Left ventricle myocardium superior (tissue), 1 donor: ENCODE measurements at regions not wholly inside any gene's neighbourhood (a gene's known extent, or its start where the extent isn't known, plus 50 kb on each side); places are given as distances from the start of the nearest gene placed in this dataset.

Experiments used
- ATAC-seq: fragments of 200-7000 bp; cut with Tn5 transposase; one replicate; pipeline ENCODE4 v1.9.1; 2020; ENCODE audit warnings: mild to moderate bottlenecking, moderate library complexity
- DNase-seq: peaks from one replicate; pipeline ENCODE4 v3.0.0-alpha.2; 2020
- intact Hi-C: fragments of 100-400 bp; cut with micrococcal nuclease; formaldehyde crosslinking; loops from one replicate; pipeline ENCODE4 v1.11.0; 2022
- donor health status: DM: no; HTN: yes; CAD: no; lungs with severe emphysema.

DNA sequence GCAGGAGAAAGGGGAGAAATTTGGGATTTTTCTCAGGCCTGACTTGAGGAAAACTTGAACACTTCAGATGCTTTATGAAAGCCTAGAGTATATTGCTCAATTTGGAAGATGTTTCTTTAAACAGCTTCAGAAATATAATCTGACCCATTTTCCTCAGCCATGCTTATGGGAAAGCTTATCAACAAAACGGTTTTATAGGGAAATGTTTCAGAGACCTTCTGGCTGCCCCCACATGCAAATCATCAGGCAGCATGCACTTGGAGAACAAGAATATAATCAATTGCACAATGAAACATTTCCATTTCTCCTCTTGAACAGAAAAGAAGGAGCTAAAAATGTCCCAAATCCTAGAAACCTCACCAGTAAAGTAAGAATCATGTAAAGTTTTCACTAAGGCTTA, 411.2 kb upstream of the ETAA1 start:
- ATAC-seq (no peak), DNase-seq (no peak)
- intact Hi-C loops = no loop called here

DNA sequence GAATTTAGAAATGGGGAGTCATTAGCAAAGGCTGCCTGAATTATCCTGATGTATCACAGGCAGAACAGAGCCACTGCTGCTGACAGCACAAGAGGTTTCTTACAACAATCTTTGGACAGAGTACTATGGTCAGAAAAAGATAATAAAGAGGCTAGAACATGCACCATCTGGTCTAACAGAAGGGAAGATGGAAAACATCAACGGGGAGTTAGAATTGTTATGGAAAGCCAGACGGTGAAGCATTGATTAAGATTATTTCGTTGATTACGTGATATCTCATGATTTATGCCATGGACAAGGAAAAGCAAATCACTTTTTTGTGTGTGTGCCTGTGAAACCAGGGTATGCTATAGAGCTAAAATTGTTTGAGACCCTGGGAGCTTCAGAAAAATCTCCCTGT, 409.4 kb upstream of the ETAA1 start:
- ATAC-seq (no peak), DNase-seq (no peak)
- intact Hi-C loops = no loop called here

DNA sequence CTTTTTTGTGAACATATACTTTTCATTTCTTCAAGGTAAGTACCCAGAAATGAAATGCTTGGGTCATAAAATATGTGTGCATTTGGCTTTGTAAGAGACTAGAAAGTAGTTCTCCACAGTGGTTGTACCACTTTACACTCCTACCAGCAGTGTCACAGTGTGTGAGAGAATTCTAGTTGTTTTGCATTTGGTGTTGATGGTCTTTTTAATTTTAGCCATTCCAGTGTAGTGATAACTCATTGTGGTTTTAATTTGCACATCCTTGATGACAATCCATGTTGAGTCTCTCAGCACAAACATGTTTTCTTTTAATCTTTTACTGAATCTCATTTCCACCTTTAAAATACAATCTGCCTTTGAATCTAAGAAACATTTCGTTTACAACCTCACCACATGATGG, 402.5 kb upstream of the ETAA1 start:
- intact Hi-C loops = no loop called here
- DNase-seq = no peak
- no peak for ATAC-seq

DNA sequence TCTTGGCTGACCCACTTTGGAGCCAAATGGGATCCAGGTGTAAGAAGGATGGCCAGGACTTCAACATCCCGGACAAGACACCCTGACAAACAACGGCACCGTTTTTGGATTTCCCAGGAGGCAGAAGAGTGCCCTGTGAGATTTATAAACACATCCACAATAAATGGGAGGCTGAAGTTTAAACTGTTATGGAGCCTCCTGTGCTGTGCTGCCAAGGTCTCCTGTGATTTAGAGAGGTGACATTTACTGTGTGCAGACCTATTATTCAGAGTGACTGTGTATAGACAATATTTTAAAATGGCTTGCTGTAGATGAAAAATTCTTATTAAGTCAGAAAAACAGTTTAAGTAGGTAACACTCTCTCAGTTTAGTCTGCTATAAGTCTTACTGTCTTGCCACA, 401.5 kb upstream of the ETAA1 start:
- intact Hi-C loops = no loop called here

DNA sequence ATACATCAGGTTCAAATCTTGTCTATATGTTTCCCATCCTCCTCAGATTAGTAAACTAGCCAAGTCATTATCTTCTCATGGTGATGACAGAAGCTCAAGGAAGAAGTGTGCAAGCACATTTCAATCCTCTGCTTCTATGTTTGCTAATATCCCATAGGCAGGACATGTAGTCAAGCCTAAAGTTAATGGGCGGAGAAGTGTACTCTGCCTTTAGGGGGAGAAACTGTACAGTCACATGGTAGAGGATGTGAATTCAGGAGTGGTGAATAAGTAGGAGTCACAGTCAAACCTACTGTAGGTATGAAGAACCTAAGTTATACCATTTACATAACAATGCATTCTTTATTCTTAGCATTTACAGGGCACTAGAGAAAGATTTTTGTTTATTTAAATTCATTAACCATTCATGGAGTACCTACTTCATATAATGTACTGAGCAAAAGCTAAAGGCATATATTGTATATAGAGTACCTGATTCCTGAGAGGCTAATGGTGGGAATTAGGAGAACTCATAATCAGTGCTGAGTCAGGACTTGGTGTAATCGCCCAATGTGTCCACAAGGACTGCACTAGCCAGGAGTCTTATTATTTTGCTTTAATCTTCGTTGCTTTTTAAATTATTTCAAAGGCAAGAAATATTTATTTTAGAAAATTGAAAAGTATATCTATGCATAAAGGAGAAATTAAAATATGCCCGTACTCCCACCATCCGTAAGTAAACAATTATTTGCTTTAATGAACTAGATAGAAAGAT, 394.3 kb upstream of the ETAA1 start:
- no peak for ATAC-seq
- DNase-seq = no peak
- intact Hi-C loops = no loop called here

More for the DNA sequence above, 401.5 kb upstream of the ETAA1 start:
- ATAC-seq = no peak
- no peak for DNase-seq

DNA sequence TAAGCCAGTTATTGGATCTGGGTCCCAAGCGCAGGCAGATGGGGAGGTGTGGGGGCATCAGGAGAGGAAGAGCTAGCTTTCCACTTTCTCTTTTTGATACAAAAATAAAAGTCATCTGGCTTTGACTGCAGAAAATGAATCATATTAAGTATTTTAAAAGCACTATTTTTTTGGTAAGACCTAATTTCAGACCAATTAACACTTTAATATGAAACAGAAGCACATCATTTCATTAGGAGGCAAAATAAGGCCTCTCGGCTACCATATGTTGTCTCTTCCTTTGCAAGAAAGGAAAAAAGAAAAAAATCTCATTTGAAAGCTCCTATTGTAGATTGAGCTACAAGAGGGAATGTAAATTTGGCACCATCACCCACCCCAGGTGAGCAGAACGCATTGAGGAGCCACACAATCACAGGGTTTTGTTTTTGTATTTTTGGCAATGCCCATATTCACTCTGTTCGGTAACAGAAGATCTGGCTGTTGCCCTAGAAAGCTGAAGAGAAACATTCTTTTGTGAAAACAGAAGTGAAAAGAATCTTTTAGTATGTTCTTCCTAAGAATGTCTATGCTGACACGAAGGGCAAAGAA, 390.7 kb upstream of the ETAA1 start:
- ATAC-seq = no peak
- intact Hi-C loops = no loop called here
- DNase-seq = no peak

DNA sequence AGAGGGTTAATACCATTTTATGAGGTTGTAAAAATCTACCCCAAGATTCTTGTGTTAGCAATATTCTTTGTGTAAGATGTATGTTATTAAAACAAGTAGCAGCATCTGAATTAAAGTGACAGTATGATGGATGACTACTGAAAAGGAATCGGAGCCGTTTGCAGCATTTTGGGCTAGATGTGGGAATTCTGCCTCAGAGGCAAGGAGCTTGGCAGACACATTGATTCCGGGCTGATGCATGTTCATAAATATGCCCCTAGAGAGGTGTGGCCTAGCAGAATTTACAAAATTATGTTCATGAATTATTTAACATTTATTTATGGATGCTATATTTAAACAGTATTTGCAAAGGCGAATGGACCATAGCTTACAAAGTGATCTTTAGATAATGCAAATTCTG, 389.0 kb upstream of the ETAA1 start:
- DNase-seq (no peak), ATAC-seq (no peak)
- intact Hi-C loops = no loop called here

DNA sequence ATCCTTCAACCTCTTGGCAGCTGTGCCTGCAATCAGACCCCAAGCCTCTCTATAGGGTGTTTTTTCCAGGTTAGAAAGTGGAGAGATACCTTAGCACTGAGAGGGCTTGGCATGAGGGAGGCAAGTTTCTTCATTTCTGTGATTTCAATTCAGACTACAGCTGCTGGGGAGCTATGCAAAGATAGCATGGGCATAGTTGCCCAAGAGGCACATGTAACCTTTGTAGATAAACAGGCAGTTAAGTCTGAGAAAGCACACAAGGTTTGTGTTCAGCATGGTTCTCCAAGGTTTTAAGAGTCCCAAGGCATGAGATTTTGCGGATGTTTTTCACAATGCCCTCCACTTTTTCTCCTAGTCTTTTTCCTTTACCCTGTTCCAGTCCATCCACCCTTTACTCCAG, 385.0 kb upstream of the ETAA1 start:
- ATAC-seq = no peak
- DNase-seq = no peak
- intact Hi-C loops = no loop called here

DNA sequence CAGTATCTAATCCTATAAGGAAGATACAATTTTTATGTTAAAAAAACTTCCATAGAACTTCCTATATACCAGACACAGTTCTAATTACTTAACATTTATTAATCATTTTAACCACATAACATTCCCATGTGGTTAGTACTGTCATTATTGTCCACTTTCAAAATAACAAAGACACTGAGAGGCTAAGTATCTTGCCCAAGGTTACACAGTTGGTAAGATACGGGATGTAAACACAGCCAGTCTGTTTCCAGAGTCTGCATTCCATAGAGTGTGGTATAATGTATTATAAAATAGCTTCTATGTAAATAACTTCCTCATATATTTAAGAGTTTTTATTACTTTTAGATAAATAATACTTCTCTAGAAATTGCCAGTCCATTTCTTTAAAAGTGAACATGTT, 383.3 kb upstream of the ETAA1 start:
- no peak for ATAC-seq
- no peak for DNase-seq
- intact Hi-C loops = no loop called here

DNA sequence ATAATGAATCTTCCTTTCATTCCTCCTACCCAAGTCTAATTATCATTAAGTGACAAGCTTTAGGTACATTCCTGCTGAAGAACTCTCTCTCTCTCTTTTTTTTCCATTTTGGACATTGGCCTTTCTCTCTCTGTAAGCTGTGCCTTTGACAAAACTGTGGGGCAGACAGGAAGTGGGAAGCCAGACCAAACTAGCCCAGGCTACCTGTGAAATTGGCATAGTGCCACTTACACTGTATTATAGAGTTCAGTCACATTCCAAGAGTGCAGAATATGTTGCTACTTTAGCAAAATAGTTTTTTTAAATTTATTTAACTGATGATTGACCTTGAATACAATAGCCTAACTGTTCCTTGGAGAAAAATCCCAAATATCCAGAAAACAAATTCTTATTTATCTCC, 381.5 kb upstream of the ETAA1 start:
- no peak for ATAC-seq
- no peak for DNase-seq
- intact Hi-C loops = no loop called here

DNA sequence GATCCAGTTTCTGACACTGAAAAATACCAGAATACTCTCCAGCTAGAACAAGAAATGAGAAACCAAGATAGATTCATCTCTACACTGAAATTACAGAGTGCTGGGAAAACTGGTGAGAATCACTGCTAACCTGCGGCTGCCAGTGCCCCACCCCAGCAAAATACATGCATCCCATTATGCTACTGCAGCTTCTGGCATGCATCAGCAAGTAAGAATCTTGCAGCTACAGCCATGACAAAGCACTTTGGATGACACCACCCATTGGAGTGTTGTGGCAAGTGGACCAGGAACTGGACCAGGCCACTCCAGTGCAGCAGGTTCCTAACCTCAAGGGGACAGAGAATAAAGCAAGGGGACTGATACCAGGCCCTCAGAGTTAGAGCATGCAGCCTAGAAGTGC, 378.8 kb upstream of the ETAA1 start:
- intact Hi-C loops = no loop called here
- ATAC-seq (no peak), DNase-seq (no peak)

DNA sequence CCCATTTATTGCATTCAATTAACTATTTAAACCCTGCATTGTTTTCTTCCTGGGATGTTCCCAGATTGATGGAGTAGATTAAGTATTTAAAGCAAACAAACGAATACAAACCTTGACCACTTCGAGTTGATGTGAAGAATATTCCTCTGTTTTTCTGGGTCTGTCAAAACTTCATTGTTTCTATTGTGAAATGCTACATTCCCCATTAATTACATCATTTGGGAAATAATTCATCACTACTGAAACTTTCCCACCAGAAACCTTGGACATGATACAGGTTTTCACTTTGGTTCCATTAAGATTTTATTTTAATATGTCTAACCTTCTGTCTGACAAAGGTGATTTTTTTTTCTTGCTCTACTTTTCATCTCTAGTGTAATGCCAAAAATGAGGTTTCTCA, 365.1 kb upstream of the ETAA1 start:
- intact Hi-C loops = no loop called here

DNA sequence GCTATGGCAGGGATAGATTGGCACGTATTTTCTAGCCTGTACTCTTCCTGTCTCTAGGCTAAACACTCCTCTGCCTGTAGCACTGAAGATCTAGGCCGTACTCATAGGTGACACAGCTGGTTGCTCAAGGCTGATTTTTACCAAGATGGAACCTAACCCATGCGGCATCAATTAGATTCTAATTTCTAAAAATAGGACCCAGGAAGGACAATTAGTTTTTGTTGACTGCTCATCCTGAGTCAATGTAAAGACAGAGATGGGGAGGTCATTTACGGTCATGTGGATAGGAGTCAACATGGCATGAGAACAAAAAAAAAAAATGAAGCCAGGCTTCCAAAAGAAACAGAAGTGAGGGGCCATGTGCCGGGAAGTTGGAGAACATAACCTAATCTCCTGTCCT, 360.7 kb upstream of the ETAA1 start:
- intact Hi-C loops = no loop called here
- no peak for DNase-seq
- ATAC-seq = no peak

More for the DNA sequence above, 365.1 kb upstream of the ETAA1 start:
- no peak for DNase-seq
- no peak for ATAC-seq

DNA sequence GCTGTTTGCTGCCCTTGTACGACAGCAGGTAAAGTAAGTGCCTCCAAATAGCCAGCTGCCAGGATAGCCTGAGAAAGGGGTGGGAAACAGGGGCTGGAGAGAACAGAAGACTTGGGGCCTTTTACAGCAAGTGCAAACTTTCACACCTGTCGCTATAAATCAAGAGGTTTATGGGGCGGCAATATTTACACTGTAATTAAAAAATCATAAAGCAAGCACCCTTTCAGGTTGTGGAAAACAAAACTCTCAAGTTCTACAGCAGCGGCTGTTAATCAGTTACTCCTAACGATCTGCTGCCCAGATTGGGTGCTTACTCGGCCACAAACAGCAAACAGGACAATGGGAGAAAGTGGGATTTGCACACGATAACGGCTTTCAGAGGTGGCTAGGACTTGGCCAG, 359.5 kb upstream of the ETAA1 start:
- DNase-seq (no peak), ATAC-seq (no peak)
- intact Hi-C loops = no loop called here

DNA sequence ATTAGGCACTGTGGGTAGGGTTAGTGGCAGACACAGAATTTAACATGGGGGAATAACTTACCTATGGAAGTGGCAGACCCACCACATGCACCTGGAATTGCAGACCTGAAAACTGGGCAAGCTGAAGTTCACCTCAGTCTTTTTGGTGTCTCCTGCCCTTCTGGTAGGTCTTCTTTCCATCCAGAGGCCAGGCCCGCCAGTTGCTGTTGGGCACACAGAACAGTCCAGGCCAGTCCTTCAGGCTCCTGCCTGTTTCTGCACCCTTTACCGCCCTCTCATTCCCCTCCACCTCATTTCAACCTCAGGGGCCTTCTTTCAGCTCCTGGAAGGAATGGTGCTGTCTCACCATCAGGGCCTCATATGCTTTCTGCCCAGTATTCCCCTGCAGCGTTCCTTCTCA, 358.9 kb upstream of the ETAA1 start:
- ATAC-seq (no peak), DNase-seq (no peak)
- intact Hi-C loops = no loop called here

DNA sequence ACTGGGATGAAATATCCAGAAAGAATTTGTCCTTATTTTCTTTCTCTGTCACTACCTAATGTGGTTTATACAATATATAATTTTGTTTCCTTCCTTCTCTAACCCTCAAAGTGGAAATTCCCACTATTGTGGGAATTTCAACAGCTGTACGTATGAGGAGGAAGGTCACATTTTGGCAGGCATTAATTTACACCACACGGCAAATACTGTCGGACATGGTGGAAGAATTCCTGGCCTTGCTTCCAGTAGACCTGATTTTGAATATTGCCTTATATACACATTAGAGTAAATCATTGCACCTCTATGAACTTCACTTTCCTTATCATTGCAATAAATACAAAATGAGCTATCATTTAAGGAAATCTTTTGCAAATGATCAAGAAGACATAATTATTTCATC, 358.1 kb upstream of the ETAA1 start:
- intact Hi-C loops = no loop called here
- ATAC-seq (no peak), DNase-seq (no peak)

DNA sequence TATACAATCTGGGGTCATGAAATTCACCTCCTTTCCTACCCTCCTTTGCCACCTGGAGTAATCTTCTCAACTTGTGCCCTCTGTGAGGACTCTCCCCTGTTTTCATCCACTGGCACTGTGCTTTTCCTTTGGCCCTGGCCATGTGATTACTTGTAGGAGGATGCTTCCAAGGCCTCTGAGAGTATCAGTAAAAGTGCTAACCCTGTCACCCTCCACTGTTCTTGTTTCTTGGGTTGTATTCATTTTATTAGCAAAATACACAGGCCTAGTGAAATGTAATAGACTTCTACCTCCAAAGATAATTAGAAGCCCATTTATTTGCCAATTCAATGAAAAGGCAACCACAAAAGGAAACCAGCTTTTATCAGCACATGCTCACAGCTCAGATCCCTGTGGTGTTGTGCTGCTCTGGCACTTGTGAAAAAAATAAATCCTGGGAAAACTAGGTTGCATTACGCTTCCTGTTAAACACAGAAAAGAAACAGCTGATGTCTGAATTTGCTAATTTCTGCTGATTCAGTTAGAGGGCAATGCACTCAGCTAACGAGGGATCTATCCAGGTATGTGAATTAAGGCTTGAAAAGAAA, 357.5 kb upstream of the ETAA1 start:
- no peak for DNase-seq
- intact Hi-C loops = no loop called here

DNA sequence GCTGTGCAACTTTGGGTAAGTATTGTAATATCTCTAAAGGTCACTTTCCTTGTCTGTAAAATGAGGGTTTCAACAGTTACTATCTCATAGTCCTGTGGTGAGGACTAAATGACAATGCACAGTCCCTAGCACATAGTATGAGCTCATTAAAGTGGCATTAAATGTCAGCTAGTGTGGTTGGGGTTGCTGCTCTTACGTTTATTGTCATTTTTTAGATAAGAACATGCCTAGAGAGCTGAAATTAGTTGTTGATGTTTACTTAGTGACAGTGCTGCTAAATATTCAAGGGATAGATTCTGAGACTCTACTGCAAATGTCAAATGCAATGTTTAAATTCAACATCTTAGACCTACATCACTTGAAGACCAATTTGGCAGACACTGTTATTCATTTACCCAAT, 356.1 kb upstream of the ETAA1 start:
- no peak for ATAC-seq

More for the DNA sequence above, 357.5 kb upstream of the ETAA1 start:
- ATAC-seq = no peak

DNA sequence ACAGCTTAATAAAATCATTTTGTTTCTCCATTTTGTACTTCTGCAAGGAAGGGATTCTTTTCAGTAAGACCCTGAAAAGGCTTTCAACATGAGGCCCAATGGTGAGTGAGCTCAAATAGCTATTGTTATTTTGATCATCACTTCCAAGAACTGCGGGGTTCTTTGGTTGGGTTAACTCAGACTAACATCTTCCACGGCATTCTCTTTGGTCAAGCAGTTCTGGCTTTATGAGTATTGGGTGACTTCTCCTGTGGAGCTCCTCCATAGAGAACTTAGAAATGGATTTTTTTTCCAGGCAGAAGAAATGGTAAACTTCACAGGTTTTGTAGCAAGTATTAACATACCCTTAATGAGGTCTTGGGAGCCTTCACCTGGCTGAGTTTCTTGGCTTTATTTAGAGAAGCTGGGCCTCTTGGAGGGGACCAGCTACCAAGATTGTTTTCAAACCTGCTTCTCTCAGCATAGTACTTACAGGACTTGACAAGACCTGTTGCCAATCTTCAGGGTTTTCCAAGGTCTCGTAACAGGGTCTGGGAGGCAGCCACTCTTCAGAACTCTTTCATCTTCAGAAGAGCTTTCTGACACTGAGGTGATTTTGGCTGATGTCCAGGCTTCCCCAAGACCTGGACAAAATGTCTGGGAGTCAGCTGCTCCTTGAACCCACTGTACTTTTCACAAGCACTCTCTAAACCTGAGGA, 353.2 kb upstream of the ETAA1 start:
- DNase-seq (no peak), ATAC-seq (no peak)
- intact Hi-C loops = no loop called here

More for the DNA sequence above, 356.1 kb upstream of the ETAA1 start:
- intact Hi-C loops = no loop called here
- DNase-seq = no peak

DNA sequence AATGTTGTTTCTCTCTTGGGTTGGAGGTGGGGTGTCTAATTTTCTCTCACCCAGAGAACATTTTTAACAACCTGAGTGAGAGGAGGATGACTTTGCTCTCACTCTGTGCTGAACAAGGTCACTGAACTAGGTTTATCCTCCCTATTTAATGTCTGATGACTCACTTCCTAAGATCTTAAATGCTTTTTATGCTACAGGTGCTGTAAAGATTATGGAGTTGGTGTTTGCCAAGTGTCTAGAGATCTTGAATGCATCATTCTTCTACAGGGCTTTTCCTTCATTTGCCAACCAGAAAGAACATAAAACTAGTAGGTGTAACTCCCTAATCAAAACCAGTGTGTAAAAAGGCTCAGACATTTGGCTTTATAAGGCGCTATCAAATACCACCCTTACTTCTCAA, 350.5 kb upstream of the ETAA1 start:
- DNase-seq (no peak), ATAC-seq (no peak)
- intact Hi-C loops = no loop called here
